ENCODE measurements at regions not wholly inside any gene's neighbourhood (a gene's known extent, or its start where the extent isn't known, plus 50 kb on each side); places are given as distances from the start of the nearest gene placed in this dataset.

- H3K23ac ChIP-seq (ENCODE audit: insufficient read length): no peak overlapping the region
- no peak overlapping the region for H3K27ac ChIP-seq (ENCODE audit: low read depth, low read length)
- no peak overlapping the region for H3K14ac ChIP-seq (ENCODE audit: insufficient read length)
- no peak for FAIRE-seq
- no peak overlapping the region for H2AFZ ChIP-seq (ENCODE audit: low read length)
- POLR2A ChIA-PET (ENCODE audit: partially characterized antibody): no interaction called here
- no peak overlapping the region for H2BK5ac ChIP-seq (ENCODE audit: low read depth, low read length)
- H2BK12ac ChIP-seq (ENCODE audit: low read depth, low read length): no peak overlapping the region
- H3K4me1 ChIP-seq (replicated peaks in 1 of 4; ENCODE audit: control insufficient read depth in 3 of 4, insufficient read depth in 4 of 4, low read length in 3 of 4): no peaks in the 10 kb centered on the region; a peak in 1 of 7 replicates
- no peaks in the 10 kb centered on the region for H3K79me1 ChIP-seq (ENCODE audit: low read depth, low read length)
- no peak overlapping the region for H4K91ac ChIP-seq (replicated peaks; ENCODE audit: insufficient read length, low read length)
- no peak overlapping the region for H3K18ac ChIP-seq (ENCODE audit: extremely low read depth, low read length)
- H2BK120ac ChIP-seq (replicated peaks; ENCODE audit: low read depth, low read length): no peak overlapping the region
- H3K36me3 ChIP-seq (ENCODE audit: control insufficient read depth in 2 of 4, insufficient read depth in 4 of 4, low read length in 3 of 4): no peaks in the 10 kb centered on the region
- H2BK20ac ChIP-seq (ENCODE audit: low read length): no peak overlapping the region
- 89% methylated on average over 1 of the region's 1 CpG; no CpG with 5 or more reads in 1 of the 2 experiments for WGBS, 2 experiments (ENCODE audit: extremely low coverage in 1 of 2, insufficient coverage in 1 of 2, insufficient read length in 1 of 2, insufficient replicate concordance in 2 of 2, low coverage in 1 of 2, low lambda C conversion rate in 2 of 2, missing lambda C conversion rate in 1 of 2)
- H2AK5ac ChIP-seq (ENCODE audit: low read depth, low read length): no peak overlapping the region
- H2BK15ac ChIP-seq (ENCODE audit: low read length): no peak overlapping the region
- peaks cover 0 to 1% (median 0%) of the 10 kb centered on the region in 4 experiments; a peak in 1 of 7 replicates for H3K27me3 ChIP-seq (replicated peaks in 1 of 4; ENCODE audit: control insufficient read depth in 3 of 4, extremely low read depth in 1 of 4, insufficient read depth in 3 of 4, low read length in 3 of 4)
- no peak for DNase-seq (ENCODE audit: low read depth in 1 of 2, low spot score in 2 of 2)
- H3K56ac ChIP-seq (replicated peaks; ENCODE audit: insufficient read length, low read depth, low read length): no peak overlapping the region
- no peaks in the 10 kb centered on the region for H3K23me2 ChIP-seq (ENCODE audit: low read depth, low read length)
- H4K20me1 ChIP-seq (replicated peaks in 1 of 2; ENCODE audit: control insufficient read depth in 1 of 2, insufficient read depth in 2 of 2, low read length in 2 of 2): no peaks in the 10 kb centered on the region
- CTCF ChIA-PET (ENCODE audit: partially characterized antibody): interaction anchor here (0.8 to 3.5 kb wide), 4 partner anchors 10 to 171 kb away, joined by 3 to 13 read pairs (median 6); no protein-coding TSS in a partner anchor
- H3K4me3 ChIP-seq (ENCODE audit: extremely low read depth in 1 of 4, insufficient read depth in 2 of 4, low read depth in 3 of 4, low read length in 4 of 4): no peak overlapping the region
- no peak overlapping the region for H4K8ac ChIP-seq (ENCODE audit: extremely low read depth, insufficient read depth, low read length)
- H3K79me2 ChIP-seq (ENCODE audit: control insufficient read depth in 1 of 2, insufficient read depth in 2 of 2, low read length in 2 of 2): no peaks in the 10 kb centered on the region
- H3K9ac ChIP-seq (replicated peaks in 1 of 4; ENCODE audit: extremely low read depth in 1 of 4, low read depth in 3 of 4, low read length in 3 of 4): no peak overlapping the region
- H3K4me2 ChIP-seq (ENCODE audit: insufficient read depth in 1 of 2, low read depth in 2 of 2, low read length in 2 of 2): no peak overlapping the region
- H4K5ac ChIP-seq (ENCODE audit: insufficient read length, low read depth, low read length): no peak overlapping the region
- no peak overlapping the region for H3K4ac ChIP-seq (replicated peaks; ENCODE audit: insufficient read length, low read depth, low read length)
- H3K9me3 ChIP-seq (ENCODE audit: insufficient read depth in 2 of 2, low read depth in 1 of 2, low read length in 1 of 2): peaks cover 2 to 5% of the 10 kb centered on the region in 2 experiments; a peak in 3 of 4 replicates
- TF ChIP-seq CHD2 (IDR thresholded peaks at IDR 0.05; ENCODE audit: low read length) (no peak), RFX5 (IDR thresholded peaks at IDR 0.05; ENCODE audit: borderline replicate concordance, low read depth, low read length) (no peak), BRCA1 (IDR thresholded peaks at IDR 0.05; ENCODE audit: low read depth, low read length) (no peak), HDAC2 (IDR thresholded peaks at IDR 0.05; ENCODE audit: borderline replicate concordance in 1 of 2, low read depth in 2 of 2, low read length in 2 of 2) (no peak), SP2 (IDR thresholded peaks at IDR 0.05; ENCODE audit: low read length) (no peak), SAP30 (IDR thresholded peaks at IDR 0.05; ENCODE audit: insufficient read depth, insufficient replicate concordance, low read length) (no peak), CBX8 (IDR thresholded peaks at IDR 0.05; ENCODE audit: borderline replicate concordance, low read depth, low read length) (no peak), FOSL1 (IDR thresholded peaks at IDR 0.05; ENCODE audit: insufficient read depth, low read depth, low read length) (no peak), POLR2AphosphoS5 (IDR thresholded peaks at IDR 0.05; ENCODE audit: low read depth, low read length) (no peak), SIN3A (conservative IDR thresholded peaks at IDR 0.05 in 1 of 2, IDR thresholded peaks at IDR 0.05 in 1 of 2; ENCODE audit: low read depth in 1 of 2, low read length in 2 of 2) (no peak)
- TF ChIP-seq, protein P1, sequence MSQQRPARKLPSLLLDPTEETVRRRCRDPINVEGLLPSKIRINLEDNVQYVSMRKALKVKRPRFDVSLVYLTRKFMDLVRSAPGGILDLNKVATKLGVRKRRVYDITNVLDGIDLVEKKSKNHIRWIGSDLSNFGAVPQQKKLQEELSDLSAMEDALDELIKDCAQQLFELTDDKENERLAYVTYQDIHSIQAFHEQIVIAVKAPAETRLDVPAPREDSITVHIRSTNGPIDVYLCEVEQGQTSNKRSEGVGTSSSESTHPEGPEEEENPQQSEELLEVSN (IDR thresholded peaks at IDR 0.05): no peak
Measured at GRCh38 chr5:9859808-9860207, 229.7 kb upstream of the TAS2R1 start.
